CMK (cell line): ENCODE measurements at regions not wholly inside any gene's neighbourhood (a gene's known extent, or its start where the extent isn't known, plus 50 kb on each side); places are given as distances from the start of the nearest gene placed in this dataset.
A peak's percentile ranks its signal among the peaks of the same experiment; 100 is the strongest.

Experiments used
- DNase-seq: peaks from one replicate; pipeline ENCODE4 v3.0.0-alpha.2; 2010; ENCODE audit warnings: low read depth

DNA sequence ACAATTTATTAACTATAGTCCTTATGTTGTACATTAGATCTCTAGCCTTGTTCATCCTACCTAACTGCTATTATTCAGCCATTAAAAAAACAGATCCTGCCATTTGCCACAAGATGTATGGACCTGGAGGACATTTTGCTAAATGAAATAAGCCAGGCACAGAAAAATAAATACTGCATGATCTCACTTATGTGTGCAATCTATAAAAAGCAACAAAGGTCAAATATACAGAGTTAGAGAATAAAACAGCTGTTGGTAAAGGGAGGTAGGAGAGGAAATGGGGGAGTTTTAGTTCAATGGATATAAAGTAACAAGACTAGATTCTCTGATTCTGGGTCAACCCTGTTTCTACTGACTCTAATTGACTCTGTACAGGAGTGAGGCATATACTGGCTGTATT is 103.3 kb upstream of the FAM9C start:
- no peak for DNase-seq

DNA sequence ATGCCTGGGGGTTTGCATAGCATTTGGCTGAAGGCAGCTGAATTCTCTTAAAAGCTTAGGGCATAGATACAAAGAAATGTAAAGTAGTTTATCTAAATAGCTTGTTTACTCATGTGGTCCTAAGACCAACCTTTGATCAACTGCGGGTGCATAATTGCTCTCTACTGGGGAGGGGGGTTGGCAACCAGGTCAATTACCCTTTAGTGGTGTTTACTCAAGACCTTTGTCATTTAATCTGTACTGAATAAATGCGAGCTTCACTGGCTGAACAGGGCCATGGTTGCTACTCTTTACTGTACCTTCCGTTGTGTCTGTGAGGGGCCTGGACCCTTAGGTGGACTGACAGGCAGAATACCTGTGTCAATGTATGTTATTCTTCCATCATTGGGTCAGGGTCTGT is 102.7 kb upstream of the FAM9C start:
- DNase-seq = no peak

DNA sequence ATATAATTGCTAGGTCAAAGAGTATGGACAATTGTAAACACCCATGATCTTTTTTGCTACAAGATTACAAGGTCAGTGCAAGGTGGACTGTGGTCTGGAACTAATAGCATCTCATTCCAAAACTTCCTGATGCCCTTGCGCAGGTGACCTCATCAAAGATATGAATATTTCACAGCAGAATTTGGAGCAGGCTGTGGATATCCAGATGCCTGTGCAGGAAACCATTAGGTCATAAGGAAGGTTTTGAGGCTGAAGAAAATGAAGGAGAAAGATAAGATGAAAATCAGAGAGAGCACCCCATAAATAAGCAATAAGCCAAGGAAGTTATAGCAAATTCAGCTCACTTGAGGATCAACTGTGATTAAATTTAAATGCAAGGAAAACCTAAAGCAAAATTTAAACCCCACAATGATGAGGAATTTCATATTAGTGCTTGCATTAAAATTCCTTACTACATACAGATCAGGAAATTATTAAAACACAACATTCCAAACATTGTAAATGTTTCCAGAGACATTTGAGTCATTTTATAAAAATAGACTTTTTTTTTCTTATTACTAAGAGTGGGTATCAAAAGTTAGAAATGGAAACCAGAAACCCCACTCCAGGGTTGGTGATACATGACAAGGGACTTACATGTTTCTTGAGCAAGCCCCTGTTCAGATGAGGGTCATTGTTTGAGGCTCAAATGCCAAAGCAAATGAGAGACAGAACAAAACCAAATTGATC is 100.7 kb upstream of the FAM9C start:
- DNase-seq = no peak

DNA sequence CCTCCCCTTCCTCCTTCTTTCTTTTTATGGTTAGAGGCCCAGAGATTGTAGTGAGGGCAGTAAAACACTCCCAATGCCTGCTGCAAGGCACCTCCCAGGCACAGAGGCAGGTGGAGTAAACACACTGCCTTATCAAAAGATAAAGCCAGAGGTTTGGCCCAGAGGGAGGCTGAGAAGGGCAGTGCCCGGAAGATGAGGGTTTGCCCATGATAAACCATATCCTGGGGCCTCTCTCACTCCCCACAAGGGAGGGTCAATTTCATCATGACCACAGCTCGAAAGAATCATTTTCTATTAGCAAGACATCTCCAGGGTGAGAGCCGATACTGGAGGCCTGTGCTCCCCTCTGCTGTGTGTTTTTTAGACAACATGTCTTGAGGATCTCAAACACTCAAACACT is 98.5 kb upstream of the FAM9C start:
- peak; percentile 70 for DNase-seq

DNA sequence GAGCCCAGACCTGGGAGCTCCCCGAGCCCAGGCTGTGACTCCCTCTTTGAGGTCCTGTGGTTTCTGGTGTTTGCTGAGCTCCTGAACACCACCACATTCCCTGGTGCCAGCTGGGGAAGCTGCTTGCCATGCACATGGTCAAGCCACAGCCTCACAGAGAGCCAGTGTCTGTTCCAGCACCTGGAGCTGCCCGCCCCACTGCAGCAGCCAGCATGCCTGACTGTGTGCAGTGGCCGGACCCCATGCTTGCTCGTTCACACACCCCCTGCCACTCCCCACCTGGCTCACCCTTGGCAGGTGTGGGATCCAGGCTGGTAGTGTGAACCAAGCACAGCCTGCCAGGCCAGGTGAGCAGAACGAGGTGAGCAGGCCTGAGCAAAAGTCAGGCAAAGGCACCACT is 95.6 kb upstream of the FAM9C start:
- no peak for DNase-seq

DNA sequence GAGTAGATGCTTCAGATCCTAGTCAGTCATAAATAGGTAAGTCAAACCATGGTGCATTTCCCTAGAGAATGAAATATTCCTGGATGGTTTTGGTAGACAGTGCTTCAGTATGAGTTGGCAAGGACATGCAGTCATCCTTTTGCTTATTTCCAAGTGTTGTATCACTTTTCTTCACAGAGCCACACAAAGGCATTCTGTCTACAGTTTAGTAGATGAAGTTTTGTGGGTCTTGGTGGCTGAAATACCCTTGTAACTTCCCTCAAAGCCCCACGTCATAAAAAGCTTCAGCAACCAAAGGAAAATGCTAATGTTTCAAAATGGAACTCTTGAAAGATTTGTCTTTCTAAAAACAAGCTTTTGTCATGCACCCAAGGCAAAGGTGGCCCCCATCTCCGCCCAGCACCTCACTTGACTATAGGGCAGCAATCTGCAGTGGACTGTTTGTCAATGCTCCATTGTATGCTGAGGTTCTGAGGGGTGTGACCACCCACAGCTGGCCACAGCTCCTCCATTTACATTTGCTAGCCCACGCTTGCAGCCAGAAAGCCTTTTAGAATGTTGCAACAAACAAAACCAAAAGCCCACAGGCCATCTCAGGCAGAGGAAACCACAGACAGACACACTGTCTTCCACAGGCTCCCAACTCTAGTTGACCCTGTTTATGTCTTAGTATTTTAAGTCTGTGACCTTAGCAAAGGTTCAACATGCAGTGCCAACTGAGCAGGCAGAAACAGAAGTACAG is 87.1 kb upstream of the FAM9C start:
- no peak for DNase-seq

DNA sequence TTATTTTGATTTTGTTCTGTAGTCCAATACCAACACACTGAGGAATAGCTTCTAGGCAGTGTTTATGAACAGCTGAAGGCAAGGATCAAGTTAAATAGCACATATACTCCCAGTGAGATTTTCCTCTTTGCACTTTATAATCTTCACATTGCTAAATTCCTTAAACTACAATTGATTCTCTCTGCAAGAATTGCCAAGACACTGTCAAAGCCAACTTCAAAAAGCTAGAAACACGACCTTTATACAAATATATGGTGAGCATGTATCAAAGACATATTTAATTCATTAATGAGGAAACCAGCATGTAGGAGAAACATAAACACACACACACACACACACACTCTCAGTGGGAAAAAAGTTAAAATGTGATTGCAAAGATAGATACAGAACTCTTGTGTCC is 86.4 kb upstream of the FAM9C start:
- no peak for DNase-seq

DNA sequence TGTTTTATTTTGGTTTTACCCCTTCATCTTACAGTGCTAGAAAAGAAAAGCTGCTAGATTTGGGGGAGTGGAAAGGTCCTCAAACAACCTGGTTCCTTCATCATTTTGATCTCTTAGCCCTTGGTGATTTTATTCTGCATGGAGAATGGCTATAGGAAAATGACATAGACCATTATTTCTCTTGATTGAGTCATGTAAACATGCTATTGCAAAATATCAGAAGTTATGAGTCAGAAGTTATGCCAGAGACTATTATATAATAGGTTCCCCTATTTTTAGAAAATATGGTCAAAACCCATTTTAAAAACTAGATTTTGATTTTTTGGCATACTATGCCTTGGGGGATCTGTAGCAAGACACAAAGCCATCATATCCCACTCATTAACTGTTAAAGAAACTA is 83.7 kb upstream of the FAM9C start:
- no peak for DNase-seq

DNA sequence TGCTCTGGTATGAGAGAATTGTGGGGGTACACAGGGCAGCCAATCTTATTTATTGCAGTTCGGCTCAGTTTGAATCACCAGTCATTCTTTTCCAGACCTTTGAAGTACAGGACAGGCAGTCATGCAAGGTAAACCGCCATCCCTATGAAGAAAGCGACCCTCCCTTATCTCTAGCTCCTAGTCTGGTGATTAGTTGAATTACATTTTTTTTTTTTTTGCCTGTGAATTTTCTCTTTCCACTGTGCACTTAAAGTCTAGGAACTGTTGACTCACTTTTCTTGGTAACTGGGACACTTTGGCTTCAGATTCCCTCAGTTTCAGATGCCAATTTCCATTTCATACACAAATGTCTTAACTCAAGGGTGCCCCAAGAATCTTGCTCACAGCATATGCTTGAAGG is 82.4 kb upstream of the FAM9C start:
- DNase-seq = no peak

DNA sequence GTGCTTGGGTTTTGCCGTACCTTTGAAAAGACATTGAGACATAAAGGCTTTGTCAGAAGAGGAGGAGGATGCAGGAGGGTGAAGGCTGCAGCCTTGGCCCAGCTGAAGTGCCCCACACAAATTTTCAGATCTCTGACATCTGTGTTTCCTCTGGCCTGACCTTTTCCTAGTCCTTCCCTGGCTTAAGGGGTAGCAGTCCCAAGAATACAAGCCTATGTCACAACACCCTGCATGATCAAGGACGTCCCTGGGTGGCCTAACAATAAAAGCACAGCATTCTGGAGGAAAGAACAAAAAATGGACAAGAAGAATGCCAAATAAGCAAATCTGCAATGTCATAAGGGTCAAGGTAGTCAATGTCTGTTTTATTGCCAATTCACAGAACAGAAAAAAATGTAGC is 80.8 kb upstream of the FAM9C start:
- no peak for DNase-seq

DNA sequence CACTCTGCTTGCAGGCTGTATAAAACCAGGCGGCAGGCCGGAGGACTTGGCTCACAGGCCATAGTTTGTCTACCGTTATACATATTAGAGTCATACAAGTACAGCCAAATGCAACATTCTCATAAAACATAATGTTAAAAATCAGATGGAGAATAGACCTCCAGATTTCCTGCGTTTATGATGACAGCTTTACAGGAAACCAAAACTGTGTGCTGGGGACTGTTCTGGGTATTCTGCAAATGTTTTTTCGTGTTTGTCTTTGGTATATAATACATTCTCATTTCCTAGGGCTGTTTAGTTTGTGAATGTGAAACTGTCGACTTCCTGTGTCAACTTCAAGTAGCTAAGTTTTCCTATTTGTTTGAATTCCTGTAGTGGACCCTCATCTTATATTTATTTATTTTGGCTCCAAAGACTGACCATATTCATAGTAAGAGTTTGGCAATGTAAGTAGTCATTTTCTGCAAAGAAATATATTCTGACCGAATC is 79.5 kb upstream of the FAM9C start:
- DNase-seq = no peak

DNA sequence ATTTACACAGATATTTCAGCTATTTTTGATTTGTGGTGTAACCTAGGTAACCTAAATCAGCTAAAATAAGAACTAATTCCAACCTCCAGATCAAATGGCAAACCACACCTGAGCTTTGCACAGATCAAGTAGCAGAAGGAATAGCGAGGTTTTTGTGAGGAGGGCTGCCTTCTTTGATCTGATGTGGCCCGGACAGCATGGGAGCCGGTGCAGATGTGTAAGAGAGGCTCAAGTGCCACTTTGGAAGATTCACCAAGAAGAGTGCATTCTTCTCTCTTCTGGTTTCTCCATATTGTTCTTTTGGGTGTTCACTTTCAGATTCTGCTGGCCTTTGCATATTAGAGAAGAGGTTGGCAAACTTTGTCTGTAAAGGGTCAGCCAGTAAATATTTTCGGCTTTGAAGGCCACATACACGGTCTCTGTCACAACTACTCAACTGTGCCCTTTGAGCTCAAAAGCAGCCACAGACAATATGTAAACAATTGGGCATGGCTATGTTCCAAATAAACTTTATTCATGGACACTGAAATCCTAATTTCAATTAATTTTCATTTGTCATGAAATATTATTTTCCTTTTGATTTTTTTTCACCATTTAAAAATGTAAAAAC is 78.9 kb upstream of the FAM9C start:
- no peak for DNase-seq

DNA sequence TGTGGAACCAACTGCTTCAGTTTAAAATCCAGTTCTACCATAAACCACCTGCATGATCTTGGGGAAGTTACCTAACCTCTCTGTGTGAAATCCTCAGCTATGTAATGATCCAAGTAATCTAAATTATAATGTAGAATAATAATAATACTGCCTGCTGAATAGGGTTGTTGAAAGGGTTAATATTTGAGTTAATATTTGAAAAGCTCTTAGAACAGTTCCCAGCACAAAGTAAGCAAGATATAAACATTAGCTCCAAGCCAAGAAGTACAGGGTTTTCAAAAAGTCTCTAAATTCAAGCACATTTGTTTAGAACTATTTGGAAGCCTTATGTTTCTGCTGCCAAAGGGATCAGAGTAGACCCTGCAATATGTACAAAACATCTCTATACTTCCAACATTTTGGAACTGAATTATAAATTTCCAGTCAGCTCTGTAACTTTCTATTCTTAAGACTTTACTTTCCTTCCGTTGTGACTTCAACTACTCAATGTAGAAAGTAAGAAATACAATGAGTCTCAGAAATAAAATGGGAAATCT is 76.7 kb upstream of the FAM9C start:
- DNase-seq = no peak

DNA sequence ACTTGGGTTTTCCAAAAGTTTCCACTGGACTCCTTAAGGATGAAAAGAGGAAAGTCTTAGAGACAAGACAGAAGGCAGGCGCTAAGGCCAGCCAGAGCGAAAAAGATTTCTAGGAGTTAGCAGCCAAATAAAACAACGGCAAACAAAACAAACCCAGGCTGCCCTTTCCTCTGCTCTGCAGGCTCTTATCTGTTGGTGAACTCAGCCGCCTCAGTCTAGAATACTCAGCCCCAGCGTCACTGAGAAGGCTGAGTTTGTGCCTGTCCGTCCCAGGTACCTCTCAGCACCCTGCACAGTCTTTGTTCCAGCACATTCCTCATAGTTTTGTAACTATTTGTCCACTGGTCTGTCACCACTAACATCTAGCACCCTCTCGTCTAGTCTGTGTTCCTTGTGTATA is 75.6 kb upstream of the FAM9C start:
- no peak for DNase-seq

DNA sequence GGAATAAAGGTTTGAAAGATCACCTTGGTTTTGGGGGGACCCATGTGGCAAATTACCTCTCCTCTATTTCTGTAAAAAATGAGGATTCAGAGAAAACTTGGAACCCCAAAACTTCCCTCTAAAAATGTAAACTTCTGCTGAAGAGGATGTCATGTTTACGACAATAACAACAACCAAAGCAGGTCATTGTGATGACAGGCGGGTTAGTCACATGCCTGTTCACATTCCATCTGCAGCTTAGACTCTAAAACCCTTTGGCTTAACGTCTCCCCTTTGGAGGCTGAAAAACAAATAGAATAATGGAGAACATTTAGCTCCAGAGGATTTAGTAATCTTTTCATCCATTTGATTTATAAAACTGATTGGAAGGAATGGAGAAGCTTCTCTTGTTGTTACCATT is 75.0 kb upstream of the FAM9C start:
- no peak for DNase-seq

DNA sequence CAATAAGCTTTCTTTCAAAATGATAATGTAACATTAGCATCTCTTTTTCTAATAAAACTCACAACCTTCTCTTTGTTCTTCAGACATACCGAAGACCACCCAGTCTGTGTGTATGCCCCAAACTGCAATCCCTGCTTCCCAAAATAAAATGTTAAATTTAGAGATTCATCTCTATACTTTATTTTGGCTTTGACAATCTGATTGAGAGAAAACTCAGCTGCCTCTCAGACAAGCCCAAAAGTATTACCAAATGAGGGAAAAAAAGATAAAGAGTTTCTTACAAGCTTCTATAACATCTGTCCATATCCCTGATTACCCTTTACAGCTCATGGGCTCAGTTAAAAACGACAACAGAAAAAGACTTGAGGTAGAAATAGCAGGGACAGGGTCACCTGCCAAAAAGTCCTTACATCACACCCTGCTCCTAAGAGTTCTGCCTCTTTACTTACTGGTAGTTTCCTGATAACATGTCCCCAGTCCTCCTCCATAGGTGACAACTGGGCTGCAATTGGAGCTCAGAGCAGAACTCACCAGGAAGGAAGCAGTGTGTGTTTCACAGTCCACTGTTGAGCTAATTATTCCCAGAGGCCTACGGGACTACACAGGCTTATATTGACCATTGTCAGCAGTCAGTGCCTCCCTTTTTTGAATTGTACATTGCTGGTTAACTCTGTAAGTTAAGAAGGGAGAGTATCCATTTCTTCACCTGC is 70.9 kb upstream of the FAM9C start:
- no peak for DNase-seq

DNA sequence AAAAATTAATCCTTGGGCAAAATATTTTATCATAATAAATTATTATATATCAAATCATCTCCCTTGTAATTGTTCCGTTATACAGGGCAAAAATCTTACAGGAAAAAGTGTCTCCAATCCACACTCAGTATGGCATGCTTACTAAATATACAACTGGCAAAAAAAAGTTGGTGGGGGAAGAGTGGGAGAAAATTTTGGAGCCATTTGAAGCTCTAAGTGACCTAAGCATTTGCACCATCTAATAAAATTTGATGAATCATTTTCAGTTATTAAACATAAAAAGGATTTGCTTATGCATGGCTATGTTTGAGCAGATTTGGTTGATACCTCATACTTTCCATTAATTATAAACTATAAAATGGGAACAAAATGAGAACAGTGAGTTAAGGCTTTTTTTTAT is 68.1 kb upstream of the FAM9C start:
- no peak for DNase-seq

DNA sequence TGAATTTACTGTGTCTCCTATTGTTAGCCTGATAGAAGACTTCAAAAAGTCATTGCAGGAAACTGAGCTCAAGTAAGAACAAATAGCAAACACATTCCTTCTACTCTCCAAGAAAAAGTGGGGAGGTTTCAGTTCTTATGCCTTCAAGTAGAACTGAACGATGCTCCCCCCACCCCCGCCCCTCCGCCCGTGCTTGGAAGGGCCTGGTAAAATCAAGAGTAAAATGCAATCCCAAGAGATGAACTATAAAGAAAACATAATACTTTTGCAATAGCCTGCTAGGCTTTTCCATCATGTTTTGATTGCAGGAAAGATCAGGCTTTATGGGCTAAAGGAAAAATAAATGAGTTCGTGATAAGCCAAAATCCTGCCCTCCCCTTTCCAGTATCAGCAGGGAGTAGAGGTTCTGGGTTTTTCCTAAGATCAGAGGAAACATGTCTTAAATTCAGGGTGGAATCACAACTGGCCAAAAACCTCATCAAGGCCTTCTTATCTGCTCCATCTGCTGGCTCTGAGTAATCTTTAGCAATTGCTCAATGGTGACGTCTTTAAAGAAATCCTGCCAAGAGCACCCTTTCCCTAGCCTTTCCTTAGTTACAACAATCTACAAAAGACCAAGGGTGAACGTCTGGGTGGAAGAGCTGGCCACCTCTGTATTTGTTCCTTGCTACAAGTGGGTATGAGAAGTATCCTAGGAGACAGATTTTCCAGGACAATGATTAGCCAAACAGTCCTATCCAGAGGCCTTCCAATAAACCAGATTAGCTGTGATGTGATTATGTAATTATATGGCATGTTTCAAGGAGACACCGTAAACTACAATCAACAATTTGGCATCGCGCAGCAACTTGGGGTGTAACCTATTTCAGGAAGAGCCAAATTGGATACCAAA is 66.3 kb upstream of the FAM9C start:
- DNase-seq = no peak

DNA sequence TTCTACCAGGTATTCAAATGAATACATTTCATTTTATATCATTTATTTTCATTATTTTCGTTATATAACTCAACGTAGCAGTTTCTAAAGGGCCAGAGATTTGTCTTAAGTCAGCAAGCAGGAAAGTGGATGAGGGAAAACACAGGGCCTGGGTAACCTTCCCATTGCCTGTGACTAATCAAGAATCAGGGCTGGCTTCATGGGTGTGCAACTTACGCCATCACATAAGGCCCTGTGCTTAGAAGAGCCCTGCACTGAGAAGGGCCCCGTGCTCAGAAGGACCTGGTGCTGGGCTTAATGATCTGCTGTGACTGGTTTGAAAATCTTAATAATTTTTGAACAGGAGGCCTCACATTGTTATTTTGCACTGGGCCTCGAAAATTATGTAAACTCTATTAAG is 65.4 kb upstream of the FAM9C start:
- DNase-seq = no peak

DNA sequence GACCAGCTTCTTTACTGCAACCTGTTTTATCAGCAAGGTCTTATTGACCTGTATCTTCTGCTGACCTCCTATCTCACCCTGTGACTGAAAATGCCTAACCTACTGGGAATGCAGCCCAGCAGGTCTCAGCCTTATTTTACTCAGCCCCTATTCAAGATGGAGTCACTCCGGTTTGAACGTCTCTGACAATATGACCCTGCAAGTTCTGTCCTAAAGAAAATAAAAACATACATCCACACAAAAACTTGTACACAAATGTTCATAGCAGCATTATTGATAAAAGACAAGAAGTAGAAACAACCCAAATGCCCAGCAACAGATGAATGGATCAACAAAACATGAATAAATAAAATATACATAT is 59.5 kb upstream of the FAM9C start:
- DNase-seq = no peak

DNA sequence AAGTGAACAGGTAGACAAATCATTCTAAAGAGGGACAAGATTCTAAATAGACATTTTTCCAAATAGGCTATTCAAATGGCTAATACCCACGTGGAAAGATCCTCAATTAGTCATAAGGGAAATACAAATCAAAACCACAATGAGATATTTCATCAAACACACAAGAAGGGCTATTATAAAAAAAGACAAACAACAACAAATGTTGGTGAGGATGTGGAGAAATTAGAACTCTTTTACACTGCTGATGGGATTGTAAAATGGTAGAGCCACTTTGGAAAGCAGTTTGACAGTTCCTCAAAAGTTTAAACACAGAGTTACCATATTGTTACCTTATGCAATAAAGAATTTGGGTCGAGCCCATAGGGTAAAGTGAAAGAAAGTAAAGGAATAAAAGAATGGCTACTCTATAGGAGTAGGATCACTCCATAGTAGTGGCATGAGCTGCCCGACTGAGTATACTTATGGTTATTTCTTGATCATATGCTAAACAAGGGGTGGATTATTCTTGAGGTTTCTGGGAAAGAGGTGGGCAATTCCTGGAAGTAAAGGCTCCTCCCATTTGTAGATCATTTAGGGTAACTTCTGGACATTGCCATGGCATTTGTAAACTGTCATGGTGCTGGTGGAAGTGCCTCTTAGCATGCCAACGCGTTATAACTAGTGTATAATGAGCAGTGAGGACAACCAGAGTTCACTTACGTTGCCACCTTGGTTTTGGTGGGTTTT is 58.9 kb upstream of the FAM9C start:
- DNase-seq = no peak
